ELR (cell line): ENCODE measurements at regions not wholly inside any gene's neighbourhood (a gene's known extent, or its start where the extent isn't known, plus 50 kb on each side); places are given as distances from the start of the nearest gene placed in this dataset.

Experiments
- DNase-seq: peaks from one replicate; pipeline ENCODE4 v3.0.0-alpha.2; 2015; ENCODE audit warnings: low read depth

- DNase-seq = no peak
Observed at GRCh38 chr5:6194906-6195612, 183.3 kb downstream of the MED10 start.

DNA sequence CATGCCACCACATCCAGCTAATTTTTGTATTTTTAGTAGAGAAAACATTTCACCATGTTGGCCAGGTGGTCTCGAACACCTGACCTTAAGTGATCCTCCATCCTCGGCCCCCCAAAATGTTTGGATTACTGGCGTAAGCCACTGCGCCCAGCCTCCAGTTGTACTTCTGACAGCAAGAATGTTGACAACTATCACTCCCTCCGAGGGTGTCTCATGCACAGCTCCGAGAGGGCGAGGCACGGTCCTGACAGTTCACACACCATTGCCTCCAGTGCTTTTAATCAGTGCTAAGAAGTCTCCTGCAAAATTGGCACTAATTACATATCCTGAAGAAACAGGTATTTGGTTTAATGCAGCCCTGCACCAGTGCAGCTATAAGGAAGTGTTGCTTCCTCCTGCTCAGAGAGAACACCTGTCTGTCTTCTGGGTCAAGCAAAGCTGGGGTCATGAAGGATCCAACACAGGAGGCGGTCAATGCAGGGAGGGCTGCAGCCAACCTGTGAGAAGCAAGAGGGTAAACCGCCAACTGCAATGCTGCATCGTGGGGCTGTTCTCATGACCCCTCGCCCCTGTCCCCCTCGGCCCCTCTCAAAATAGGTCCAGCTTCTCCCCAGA lies 184.0 kb downstream of the MED10 start:
- DNase-seq = no peak

DNA sequence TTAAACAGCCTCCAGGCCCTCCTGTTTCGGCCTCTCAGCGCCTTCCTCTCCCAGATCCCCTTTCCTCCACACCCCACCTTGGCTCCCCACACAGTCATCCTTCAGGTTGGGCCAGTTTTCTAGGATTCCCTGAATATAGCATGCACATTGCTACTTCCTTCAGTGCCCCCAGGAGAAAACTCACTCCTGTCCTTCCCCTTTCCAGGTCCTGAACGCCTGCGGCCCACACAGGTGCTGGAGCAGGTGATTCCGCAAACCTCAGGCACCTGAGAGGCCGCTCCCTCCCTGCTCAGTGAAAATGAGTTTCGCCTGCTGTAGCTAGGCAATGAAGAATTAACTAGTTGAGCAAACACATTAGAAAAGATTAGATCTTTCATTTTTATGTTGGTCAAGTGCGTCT lies 185.0 kb downstream of the MED10 start:
- no peak for DNase-seq

DNA sequence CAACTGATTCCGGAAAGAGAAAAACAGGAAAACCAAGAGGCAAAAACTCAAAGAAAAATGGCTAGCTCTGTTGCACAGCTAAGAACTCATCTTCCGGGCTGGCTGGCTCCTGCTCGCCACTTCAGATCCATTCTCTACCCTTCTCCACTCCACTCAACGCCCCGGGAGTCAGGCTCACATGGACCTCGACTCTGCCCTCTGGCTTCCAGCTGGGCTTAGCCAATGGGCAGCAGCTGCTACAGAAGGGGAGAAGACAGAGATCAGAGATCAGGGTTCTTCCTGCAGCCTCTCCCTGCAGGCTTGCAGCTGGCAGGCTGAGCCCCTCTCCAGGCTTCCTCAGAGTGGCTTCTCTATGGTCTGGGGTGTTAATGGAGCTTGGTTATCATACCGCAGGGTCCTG lies 187.5 kb downstream of the MED10 start:
- no peak for DNase-seq

DNA sequence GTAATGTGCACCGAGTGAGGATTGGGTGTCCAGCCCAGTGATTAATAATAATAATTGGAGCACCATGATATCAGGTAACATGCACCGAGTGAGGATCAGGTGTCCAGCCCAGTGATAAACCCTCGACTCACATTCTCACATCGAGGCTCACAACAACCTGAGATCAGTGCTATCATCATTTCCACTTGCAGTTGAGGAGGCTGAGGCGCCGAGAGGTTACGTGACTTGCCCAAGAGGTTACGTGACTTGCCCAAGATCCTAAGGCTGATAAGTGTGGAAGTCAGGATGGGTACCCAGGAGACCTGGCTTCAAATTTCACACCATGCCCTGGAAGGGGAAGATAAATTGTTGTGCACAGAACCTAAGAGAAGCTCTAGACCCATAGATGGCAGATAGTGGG lies 189.4 kb downstream of the MED10 start:
- DNase-seq = no peak

GRCh38 chr5:6188344-6188743 lies 190.0 kb downstream of the MED10 start:
- DNase-seq = no peak

DNA sequence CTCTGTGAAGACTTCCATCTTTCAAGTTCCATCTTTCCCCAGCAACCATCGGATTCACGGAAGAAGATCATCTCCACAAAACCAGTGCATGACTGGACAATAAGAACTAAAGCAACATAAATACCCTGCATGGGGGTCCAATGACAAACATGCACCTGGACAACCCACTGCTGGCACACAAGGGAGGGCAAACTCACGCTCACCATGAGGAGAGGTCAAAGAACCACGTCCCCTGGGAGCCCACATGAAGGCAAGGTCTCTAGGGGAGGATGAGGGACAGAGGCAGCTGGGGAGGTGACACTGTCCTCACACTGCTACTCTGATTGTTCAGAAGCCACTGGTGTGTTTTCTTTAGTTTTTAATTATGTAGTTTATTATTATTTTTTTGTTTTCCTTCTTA lies 190.8 kb downstream of the MED10 start:
- no peak for DNase-seq

- DNase-seq = no peak
Observed at GRCh38 chr5:6185574-6185973, 192.8 kb downstream of the MED10 start.

DNA sequence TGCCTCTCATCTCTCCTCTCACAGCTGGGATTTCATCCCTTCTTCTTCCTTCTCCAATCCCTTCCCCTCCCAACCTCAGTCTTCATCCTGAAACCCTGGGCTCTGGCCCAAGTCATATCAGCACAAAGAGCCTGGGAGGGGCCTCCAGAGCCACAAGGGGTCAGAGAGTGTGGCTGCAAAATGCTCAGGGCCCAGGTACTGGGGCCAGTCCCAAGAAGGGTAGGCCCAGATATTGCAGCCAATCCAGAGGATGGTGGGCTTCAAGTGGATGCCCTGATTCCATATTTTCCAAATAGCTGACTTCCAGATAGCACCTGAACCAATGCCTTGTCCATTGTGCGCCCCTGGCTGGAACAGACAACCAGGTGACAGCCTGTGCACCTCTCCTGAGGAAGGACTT lies 193.9 kb downstream of the MED10 start:
- DNase-seq = no peak

GRCh38 chr5:6183391-6184390 lies 194.7 kb downstream of the MED10 start:
- no peak for DNase-seq

DNA sequence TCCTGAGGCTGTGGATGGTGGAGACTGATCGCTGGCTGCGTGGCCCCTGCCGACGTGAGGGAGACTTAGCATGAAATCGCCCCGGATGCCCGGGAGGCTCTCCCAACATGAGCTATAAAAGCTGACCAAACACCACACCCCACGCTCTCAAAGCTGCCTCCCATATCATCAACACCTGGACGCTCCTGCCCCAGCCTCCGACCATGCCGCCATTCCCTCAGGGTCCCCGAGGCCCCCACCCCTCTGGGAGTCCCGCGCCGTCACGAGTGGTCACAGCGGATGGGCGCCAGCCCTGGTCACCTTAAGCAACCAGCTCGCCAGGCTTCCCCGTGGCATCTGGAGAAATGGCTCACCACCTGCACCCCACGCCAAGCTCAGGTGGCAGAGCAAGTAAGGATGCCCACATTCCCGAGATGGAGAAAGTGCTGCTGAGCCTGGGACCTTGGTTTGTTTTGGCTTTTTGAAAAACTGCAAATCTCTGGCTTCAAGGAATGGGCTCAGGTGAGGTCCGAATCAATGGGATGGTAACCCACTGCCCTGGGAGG lies 196.0 kb downstream of the MED10 start:
- no peak for DNase-seq

DNA sequence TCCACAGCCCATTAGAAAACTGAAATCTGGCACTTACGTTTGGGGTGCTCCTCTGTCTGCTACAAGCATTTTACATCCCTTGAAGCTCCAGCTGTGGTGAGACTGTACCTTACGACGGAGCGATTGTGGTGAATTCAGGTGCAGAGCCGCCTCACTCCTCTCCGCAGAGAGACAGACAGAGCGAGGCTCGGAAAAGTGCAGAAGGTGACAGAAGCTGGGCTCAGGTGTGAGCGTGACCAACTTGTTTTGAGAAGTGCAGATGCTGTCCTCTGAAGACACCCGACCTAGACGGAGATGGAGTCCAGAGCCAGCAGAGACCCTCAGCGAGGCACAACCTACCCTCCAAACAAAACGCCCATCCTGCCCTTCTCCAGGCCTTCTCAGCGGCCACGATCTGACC lies 196.5 kb downstream of the MED10 start:
- no peak for DNase-seq

- DNase-seq = no peak
Observed at GRCh38 chr5:6181147-6181729, 197.1 kb downstream of the MED10 start.

GRCh38 chr5:6180231-6180872 lies 198.0 kb downstream of the MED10 start:
- DNase-seq = no peak

- DNase-seq = no peak
Observed at GRCh38 chr5:6178846-6179532, 199.4 kb downstream of the MED10 start.

GRCh38 chr5:6177926-6178325 lies 200.4 kb downstream of the MED10 start:
- DNase-seq = no peak

GRCh38 chr5:6176102-6176693 lies 202.1 kb downstream of the MED10 start:
- DNase-seq = no peak

DNA sequence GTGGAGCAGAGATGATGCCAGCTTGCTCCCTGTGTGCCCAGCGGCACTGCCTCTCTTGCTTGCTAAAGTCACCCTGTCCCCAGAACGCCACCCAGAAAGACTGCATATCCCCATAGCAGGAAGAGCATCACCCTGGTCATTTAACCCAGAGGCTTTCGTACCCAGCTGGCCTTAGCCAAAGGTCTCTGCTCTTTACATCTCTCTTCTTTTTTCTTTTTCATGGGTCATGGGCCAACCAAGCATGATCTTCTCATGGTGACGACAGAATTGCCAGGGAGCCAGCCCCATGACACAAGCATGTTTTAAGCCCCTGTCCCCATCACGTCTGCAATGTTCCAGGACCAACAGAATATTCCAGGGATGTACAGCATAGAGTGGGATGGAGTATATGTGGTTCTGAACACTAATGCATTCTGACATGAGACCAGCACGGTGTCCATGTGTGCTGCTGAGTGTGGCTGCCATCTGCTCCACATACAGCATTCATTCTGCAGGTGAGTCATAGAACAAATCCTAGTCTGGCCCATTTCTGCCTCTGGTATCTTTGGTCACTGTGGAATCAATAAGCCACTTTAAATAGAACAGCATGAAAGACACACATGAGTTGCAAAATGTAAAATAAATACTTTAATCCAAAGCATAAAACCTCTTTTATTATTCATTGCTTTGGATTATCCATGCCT lies 203.0 kb downstream of the MED10 start:
- DNase-seq = no peak

- no peak for DNase-seq
Observed at GRCh38 chr5:6169660-6170059, 208.7 kb downstream of the MED10 start.
